ENCODE measurements at regions not wholly inside any gene's neighbourhood (a gene's known extent, or its start where the extent isn't known, plus 50 kb on each side); places are given as distances from the start of the nearest gene placed in this dataset.
A peak's percentile ranks its signal among the peaks of the same experiment; 100 is the strongest.

DNA sequence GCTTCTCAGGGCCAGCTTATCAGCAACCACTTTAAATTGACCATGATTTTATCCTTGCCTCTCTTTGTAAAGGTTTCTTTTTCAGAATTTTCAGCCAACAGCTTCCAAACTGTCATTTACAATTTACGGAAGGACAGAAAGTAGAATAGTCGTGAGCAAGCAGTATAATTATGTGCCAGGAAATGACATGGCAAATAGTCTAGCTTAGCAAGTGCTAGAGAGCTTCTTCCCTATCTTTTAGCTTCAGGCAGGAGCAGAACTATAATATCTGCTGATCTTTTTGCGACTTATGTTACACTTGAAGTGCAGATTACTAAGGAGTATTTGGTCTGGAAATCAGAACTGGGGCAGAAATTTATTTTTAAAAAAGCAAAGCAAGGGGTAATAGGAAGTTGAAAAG is 123.0 kb upstream of the AP1S2 start:
- no peak for DNase-seq

GRCh38 chrX:15976396-15976795 is 121.8 kb upstream of the AP1S2 start:
- DNase-seq: no peak

DNA sequence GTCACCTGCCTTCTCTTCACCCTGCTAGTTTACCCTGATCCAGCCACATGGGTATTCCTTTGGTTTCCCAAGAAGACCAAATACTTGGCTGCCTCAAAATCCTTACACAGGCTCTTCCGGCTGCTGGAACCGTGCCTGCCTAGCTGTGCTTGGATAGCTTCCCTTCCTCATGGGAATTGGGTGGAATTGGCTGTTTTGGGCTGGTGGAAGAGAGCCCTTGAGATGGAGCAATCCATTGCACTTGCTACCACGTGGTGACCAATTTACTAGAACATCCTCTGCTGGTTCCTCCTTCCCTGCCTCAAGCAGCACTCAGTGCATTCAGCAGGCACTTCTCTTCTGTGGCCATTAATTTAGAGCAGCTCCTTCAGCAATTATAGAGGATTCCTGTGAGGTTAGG is 119.3 kb upstream of the AP1S2 start:
- DNase-seq: no peak

- no peak for DNase-seq
Measured at GRCh38 chrX:15973299-15973698, 118.7 kb upstream of the AP1S2 start.

- DNase-seq: no peak
Measured at GRCh38 chrX:15971696-15972095, 117.1 kb upstream of the AP1S2 start.

DNA sequence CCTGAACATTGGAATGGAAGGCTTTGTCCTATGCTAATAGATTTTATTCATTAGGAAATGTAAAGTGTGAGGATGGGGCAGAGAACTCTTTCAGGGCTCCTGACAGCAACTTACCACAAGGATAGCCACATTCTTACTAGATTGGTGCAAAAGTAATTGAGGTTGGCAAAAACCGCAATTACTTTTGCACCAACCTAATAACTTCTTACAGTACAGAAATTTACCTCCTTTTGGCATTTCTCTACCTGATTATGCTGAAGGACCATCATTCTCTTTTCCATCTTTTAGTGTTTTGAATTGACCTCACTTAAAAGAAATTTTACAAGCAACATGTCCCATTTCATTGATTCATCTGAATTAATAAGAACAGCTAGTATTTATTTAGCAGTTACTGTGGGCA is 109.2 kb upstream of the AP1S2 start:
- no peak for DNase-seq

- no peak for DNase-seq
Measured at GRCh38 chrX:15960237-15960636, 105.6 kb upstream of the AP1S2 start.

DNA sequence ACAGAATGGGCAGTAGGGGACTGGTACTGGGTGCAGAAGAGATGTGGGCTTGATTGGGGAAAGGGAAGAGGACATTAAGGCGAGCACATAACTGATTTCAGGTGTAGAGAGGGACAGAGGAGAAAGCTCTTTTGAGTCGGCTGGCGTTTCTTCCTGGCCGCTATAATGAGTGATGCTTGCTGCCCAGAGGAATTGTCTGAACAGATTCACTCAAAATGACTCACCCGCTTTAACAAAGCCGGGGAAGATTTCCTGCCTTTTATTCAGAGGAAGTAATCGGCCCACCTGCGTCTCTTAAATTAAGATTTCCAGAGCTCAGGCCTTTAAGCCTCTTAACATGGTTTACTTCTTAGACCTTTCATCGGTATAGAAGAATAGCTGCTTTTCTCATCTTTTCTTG is 102.1 kb upstream of the AP1S2 start:
- no peak for DNase-seq

DNA sequence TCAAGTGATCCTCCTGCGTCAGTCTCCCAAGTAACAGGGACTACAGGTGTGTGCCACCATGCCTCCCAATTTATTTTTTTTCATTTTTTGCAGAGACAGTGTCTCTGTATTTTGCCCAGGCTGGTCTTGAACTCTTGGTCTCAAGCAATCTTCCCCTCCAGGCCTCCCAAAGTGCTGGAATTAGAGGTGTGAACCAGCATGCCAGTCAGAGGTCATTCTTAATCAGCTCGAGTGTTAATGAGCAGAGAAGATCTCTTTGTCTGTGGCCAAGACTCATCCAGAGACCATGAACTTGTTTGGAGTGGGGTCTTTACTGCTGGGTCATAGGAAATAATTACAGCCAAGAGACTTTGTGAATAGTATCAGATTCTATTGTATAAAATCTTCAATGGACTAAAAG is 99.2 kb upstream of the AP1S2 start:
- no peak for DNase-seq

- no peak for DNase-seq
Measured at GRCh38 chrX:15952212-15952611, 97.6 kb upstream of the AP1S2 start.

- DNase-seq: no peak
Measured at GRCh38 chrX:15948318-15948660, 93.7 kb upstream of the AP1S2 start.

- no peak for DNase-seq
Measured at GRCh38 chrX:15947648-15948317, 93.2 kb upstream of the AP1S2 start.

- no peak for DNase-seq
Measured at GRCh38 chrX:15946783-15947580, 92.4 kb upstream of the AP1S2 start.

DNA sequence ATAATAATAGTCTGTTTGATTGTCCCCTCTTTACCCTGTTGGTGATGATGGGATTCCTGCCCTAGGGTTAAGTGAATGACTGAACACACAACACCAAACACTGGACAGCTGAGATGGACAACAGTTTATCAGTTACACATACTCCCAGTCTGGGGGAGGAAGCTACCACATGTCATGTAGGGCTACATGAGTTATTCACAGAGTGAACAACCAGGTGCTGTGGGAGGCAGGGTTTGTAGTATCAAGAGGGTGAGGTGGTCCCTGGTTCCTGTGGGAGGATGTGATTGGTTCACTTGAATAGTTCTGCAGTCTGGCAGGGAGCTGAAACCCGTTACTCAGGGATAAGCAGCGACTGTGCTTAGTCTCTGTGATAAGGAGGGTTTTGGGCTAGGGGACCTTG is 88.8 kb upstream of the AP1S2 start:
- no peak for DNase-seq

GRCh38 chrX:15942307-15942706 is 87.7 kb upstream of the AP1S2 start:
- DNase-seq: no peak

DNA sequence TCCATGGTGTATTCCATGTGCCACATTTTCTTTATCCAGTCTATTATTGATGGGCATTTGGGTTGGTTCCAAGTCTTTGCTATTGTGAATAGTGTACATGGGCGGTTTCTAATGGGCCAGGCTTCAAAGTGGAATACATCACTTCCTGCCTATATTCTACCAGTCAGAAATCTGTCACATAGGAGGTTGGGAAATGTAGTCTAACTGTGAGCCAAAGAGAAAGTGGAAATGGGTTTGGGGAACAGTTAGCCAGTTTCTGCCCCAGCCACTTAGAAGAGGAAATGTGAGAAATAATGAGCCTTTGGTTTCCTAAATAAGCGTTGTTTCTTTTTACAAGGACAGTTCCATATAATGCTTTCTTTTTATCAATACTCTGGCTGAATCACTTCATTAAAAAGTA is 85.1 kb upstream of the AP1S2 start:
- DNase-seq: no peak

GRCh38 chrX:15938072-15938471 is 83.5 kb upstream of the AP1S2 start:
- no peak for DNase-seq

DNA sequence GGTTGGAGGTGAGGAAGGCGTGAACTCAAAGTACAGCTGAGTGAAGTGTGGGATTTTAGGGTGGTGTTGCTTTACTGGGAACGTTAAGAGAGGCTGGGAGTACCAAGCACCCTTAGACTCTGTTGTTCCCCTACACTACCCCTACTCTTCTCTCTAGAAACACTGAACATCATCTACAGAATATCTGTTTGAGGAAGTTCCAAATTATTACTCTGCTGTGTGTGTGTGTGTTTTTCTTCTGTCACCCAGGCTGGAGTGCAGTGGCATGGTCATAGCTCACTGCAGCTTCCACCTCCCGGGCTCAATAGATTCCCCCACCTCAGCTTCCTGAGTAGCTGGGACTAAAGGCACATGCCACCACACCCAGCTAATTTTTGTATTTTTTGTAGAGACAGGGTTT is 76.7 kb upstream of the AP1S2 start:
- no peak for DNase-seq

GRCh38 chrX:15930585-15930984 is 76.0 kb upstream of the AP1S2 start:
- DNase-seq: peak; percentile 21

GRCh38 chrX:15929194-15929593 is 74.6 kb upstream of the AP1S2 start:
- DNase-seq: no peak

- no peak for DNase-seq
Measured at GRCh38 chrX:15926622-15927021, 72.0 kb upstream of the AP1S2 start.

- DNase-seq: no peak
Measured at GRCh38 chrX:15918003-15918402, 63.4 kb upstream of the AP1S2 start.

DNA sequence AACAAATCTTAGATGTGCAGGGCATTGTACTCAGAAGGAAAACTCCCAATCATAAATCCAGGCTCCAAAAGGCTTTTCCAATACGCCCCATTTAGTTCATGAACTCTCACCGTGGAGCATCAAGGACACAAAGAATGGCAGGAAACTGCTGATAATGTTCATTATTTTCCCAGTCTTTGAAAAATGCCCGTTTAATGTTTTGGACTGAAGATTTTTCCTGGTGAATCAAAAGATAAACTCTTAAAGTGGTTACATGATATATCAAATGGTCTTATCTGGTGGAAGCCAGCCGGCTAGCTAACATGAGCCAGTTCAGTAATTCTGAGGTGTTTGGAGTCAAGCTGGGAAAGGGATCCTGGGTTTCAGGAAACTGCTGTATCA is 62.1 kb upstream of the AP1S2 start:
- DNase-seq: no peak

DNA sequence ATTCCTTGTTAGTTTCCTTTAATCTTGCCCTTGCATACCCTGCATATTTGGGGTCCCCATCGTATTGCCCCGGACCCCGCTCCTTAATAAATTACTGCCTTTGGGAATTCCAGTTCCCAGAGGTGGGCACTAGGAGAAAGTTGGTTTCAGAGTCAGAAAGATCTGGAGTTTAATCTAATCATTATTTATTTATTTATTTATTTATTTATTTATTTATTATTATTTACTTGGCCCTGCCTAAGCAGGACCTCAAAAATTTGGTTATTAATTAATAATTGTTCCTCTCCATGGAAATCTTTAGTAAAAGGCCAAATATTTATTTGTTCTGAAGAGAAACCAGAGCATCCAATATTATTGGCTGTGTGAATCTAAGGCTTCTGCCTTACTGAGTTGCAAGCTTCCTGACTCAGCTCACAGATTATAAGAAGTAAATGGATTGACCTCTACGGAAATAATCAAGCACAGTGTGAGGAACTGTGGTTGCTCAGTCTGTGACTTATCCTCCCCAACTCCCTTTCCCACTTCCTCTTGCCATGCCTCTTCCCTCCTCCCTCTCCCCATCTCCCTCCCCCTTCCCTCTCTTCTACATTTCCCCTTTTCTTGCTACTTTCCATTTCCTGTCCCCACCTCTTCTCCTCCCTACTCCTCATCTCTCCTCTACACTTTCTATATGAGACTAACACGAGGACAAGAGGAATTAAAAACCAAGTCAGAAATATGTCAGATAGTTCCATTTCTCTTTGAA is 61.5 kb upstream of the AP1S2 start:
- no peak for DNase-seq
